H1 (cell line): ENCODE measurements at regions not wholly inside any gene's neighbourhood (a gene's known extent, or its start where the extent isn't known, plus 50 kb on each side); places are given as distances from the start of the nearest gene placed in this dataset.

Source experiments
- CTCF ChIA-PET: fragments of 300-600 bp; sonication (Branson Sonifier 250); formaldehyde crosslinking; loops from one replicate; lab custom pipeline; 2021; ENCODE audit not compliant: partially characterized antibody; lab: Charles Lee
- POLR2A ChIA-PET: fragments of 300-600 bp; sonication (Branson Sonifier 250); formaldehyde crosslinking; loops from one replicate; lab custom pipeline; 2021; ENCODE audit warnings: inconsistent platforms; ENCODE audit not compliant: partially characterized antibody; lab: Charles Lee
- DNase-seq, 2 experiments: peaks; one replicate each; pipeline versions ENCODE4 v3.0.0 to v3.0.0-alpha.2; 2010 to 2022; ENCODE audit warnings: low spot score in 2 of 2, low read depth in 1 of 2, mixed read lengths in 1 of 2
- FAIRE-seq: peaks from 2 replicates; lab custom pipeline; 2011; peaks lifted over from hg19 to GRCh38; lab: Jason Lieb, UNC
- H2AFZ ChIP-seq: 2 replicates; pipeline ENCODE4 v1.8.1; 2012; ENCODE audit warnings: low read length, inconsistent platforms
- H2AK5ac ChIP-seq: 2 replicates; pipeline ENCODE4 v1.6.1; 2013; ENCODE audit warnings: low read depth, low read length
- H2BK120ac ChIP-seq: replicated peaks from 2 replicates; pipeline ENCODE3; 2013; ENCODE audit warnings: low read depth, low read length, inconsistent platforms
- H2BK12ac ChIP-seq: 2 replicates; pipeline ENCODE4 v1.6.1; 2013; ENCODE audit warnings: low read depth, low read length
- H2BK15ac ChIP-seq: 2 replicates; pipeline ENCODE4 v1.6.1; 2013; ENCODE audit warnings: low read length
- H2BK20ac ChIP-seq: 2 replicates; pipeline ENCODE4 v1.6.1; 2013; ENCODE audit warnings: low read length
- H2BK5ac ChIP-seq: 2 replicates; pipeline ENCODE4 v1.6.1; 2013; ENCODE audit warnings: low read depth, low read length
- H3K14ac ChIP-seq: 2 replicates; pipeline ENCODE4 v1.6.1; 2013; ENCODE audit warnings: inconsistent platforms; ENCODE audit not compliant: insufficient read length
- H3K18ac ChIP-seq: 2 replicates; pipeline ENCODE4 v1.6.1; 2013; ENCODE audit warnings: low read length; ENCODE audit errors: extremely low read depth
- H3K23ac ChIP-seq: 2 replicates; pipeline ENCODE4 v1.6.1; 2013; ENCODE audit warnings: inconsistent platforms; ENCODE audit not compliant: insufficient read length
- H3K23me2 ChIP-seq: 2 replicates; pipeline ENCODE4 v1.6.1; 2013; ENCODE audit warnings: low read depth, low read length
- H3K27ac ChIP-seq: 2 replicates; pipeline ENCODE4 v1.6.1; 2011; ENCODE audit warnings: low read depth, low read length, inconsistent platforms
- H3K27me3 ChIP-seq, 4 experiments: replicated peaks in 1 of 4; 1 replicate in 1 of 4; 2 replicates in 3 of 4; pipeline versions ENCODE4 v1.6.1 to v1.8.1; 2011 to 2013; ENCODE audit warnings: low read length in 3 of 4, mild to moderate bottlenecking in 3 of 4, inconsistent platforms in 2 of 4, mixed read lengths in 2 of 4, moderate library complexity in 1 of 4; ENCODE audit not compliant: control insufficient read depth in 3 of 4, insufficient read depth in 3 of 4; ENCODE audit errors: extremely low read depth in 1 of 4
- H3K36me3 ChIP-seq, 4 experiments: 2 replicates each; pipeline versions ENCODE4 v1.6.1 to v1.8.1; 2011 to 2013; ENCODE audit warnings: mild to moderate bottlenecking in 4 of 4, low read length in 3 of 4, moderate library complexity in 2 of 4, control low read depth in 1 of 4, inconsistent platforms in 1 of 4; ENCODE audit not compliant: insufficient read depth in 4 of 4, control insufficient read depth in 2 of 4
- H3K4ac ChIP-seq: replicated peaks from 2 replicates; pipeline ENCODE3; 2013; ENCODE audit warnings: low read length, low read depth, mixed read lengths, inconsistent platforms; ENCODE audit not compliant: insufficient read length
- H3K4me1 ChIP-seq, 4 experiments: replicated peaks in 1 of 4; 1 replicate in 1 of 4; 2 replicates in 3 of 4; pipeline versions ENCODE4 v1.6.1 to v1.8.1; 2011 to 2013; ENCODE audit warnings: low read length in 3 of 4, inconsistent platforms in 2 of 4, mixed read lengths in 1 of 4; ENCODE audit not compliant: insufficient read depth in 4 of 4, control insufficient read depth in 3 of 4
- H3K4me2 ChIP-seq, 2 experiments: 2 replicates each; pipeline versions ENCODE4 v1.6.1 to v1.8.1; 2011 to 2013; ENCODE audit warnings: low read depth in 2 of 2, low read length in 2 of 2, control low read depth in 1 of 2, inconsistent platforms in 1 of 2, mild to moderate bottlenecking in 1 of 2; ENCODE audit not compliant: insufficient read depth in 1 of 2
- H3K4me3 ChIP-seq, 4 experiments: fragments of 200-600, 300-600 bp in 1 of 4; sonication (generic), shearing (Covaris generic), sonication (Bioruptor Twin) in 1 of 4; 2 replicates each; pipeline versions ENCODE4 v1.5.1 to v1.8.1; 2011 to 2016; ENCODE audit warnings: low read length in 4 of 4, low read depth in 3 of 4, control low read depth in 2 of 4, inconsistent platforms in 2 of 4, mild to moderate bottlenecking in 2 of 4, mixed read lengths in 1 of 4, moderate library complexity in 1 of 4; ENCODE audit not compliant: insufficient read depth in 2 of 4; ENCODE audit errors: extremely low read depth in 1 of 4
- H3K56ac ChIP-seq: replicated peaks from 2 replicates; pipeline ENCODE3; 2013; ENCODE audit warnings: low read depth, mild to moderate bottlenecking, mixed read lengths, low read length, inconsistent platforms; ENCODE audit not compliant: insufficient read length
- H3K79me1 ChIP-seq: 2 replicates; pipeline ENCODE4 v1.6.1; 2013; ENCODE audit warnings: low read depth, low read length, control low read depth
- H3K79me2 ChIP-seq, 2 experiments: 2 replicates each; pipeline versions ENCODE4 v1.6.1 to v1.8.1; 2012 to 2013; ENCODE audit warnings: low read length in 2 of 2, mild to moderate bottlenecking in 2 of 2, inconsistent platforms in 1 of 2; ENCODE audit not compliant: insufficient read depth in 2 of 2, control insufficient read depth in 1 of 2
- H3K9ac ChIP-seq, 4 experiments: replicated peaks in 1 of 4; 1 replicate in 1 of 4; 2 replicates in 3 of 4; pipeline versions ENCODE4 v1.6.1 to v1.8.1; 2011 to 2013; ENCODE audit warnings: low read depth in 3 of 4, low read length in 3 of 4, control low read depth in 2 of 4, mild to moderate bottlenecking in 2 of 4, moderate library complexity in 2 of 4, inconsistent platforms in 1 of 4; ENCODE audit errors: extremely low read depth in 1 of 4
- H3K9me3 ChIP-seq, 2 experiments: 2 replicates each; pipeline versions ENCODE4 v1.6.1 to v1.8.1; 2012 to 2013; ENCODE audit warnings: mild to moderate bottlenecking in 2 of 2, moderate library complexity in 2 of 2, control low read depth in 1 of 2, inconsistent platforms in 1 of 2, low read depth in 1 of 2, low read length in 1 of 2, mixed read lengths in 1 of 2; ENCODE audit not compliant: insufficient read depth in 2 of 2
- H4K20me1 ChIP-seq, 2 experiments: replicated peaks in 1 of 2; 2 replicates each; pipeline versions ENCODE3 to v1.8.1; 2011 to 2013; ENCODE audit warnings: inconsistent platforms in 2 of 2, low read length in 2 of 2, mild to moderate bottlenecking in 1 of 2; ENCODE audit not compliant: insufficient read depth in 2 of 2, control insufficient read depth in 1 of 2
- H4K5ac ChIP-seq: 2 replicates; pipeline ENCODE4 v1.6.1; 2013; ENCODE audit warnings: low read length, low read depth, mixed read lengths, inconsistent platforms; ENCODE audit not compliant: insufficient read length
- H4K8ac ChIP-seq: 2 replicates; pipeline ENCODE4 v1.8.0; 2013; ENCODE audit warnings: mild to moderate bottlenecking, moderate library complexity, low read length, inconsistent platforms; ENCODE audit not compliant: insufficient read depth; ENCODE audit errors: extremely low read depth
- H4K91ac ChIP-seq: replicated peaks from 2 replicates; pipeline ENCODE3; 2013; ENCODE audit warnings: low read length, mixed read lengths, inconsistent platforms; ENCODE audit not compliant: insufficient read length
- SAP30 ChIP-seq: fragments of 300-600 bp; sonication (generic); IDR thresholded peaks from 2 replicates; pipeline ENCODE4 v1.7.1; 2012; ENCODE audit warnings: low read length, moderate library complexity, mild to moderate bottlenecking, inconsistent platforms; ENCODE audit not compliant: insufficient read depth, insufficient replicate concordance
- WGBS, 2 experiments: shearing (Covaris generic) in 1 of 2; methylation state at CpG; one replicate each; pipeline versions ENCODE4 v1.1.6 to v1.1.7; 2013 to 2015; ENCODE audit warnings: low lambda C conversion rate in 2 of 2, mixed read lengths in 2 of 2, inconsistent platforms in 1 of 2, low coverage in 1 of 2, missing lambda C conversion rate in 1 of 2; ENCODE audit not compliant: insufficient replicate concordance in 2 of 2, insufficient coverage in 1 of 2, insufficient read length in 1 of 2; ENCODE audit errors: extremely low coverage in 1 of 2, missing lambda C conversion rate in 1 of 2; 5-methylcytosine and 5-hydroxymethylcytosine counted together

DNA sequence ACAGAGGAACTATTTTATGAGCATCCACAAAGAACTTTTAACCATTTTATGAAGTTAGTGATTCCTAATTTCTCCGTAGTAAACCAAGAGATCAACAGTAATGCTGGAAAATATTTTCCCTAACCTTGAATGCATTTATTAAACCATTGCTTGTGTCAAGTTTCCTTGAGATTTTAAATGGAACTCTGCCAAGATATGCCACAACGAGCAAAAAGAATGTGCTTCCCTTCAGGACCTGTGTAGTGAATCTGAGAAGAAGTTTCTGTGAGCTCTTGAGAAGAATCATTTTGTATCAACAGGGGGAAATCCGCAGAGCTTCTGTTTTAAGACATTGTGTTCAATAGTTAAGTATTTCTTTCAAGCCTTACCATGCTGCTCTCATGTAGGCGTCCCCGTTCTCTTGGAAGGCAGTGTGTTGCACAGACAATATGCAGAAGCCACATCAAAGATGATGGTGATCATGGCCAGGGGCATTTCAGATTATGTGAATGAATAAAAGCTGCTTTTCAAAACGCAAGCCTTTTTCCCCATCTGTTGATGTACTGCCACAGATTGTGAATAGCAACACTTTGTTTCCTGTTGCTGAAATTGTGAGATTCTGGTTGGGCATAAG is 439.8 kb downstream of the BMP2 start:
- Histone ChIP-seq H3K14ac (no peak overlapping the region), H3K36me3 (no peaks in the 10 kb centered on the region), H3K79me2 (no peaks in the 10 kb centered on the region), H2BK15ac (no peak overlapping the region), H3K4ac (no peak overlapping the region), H2BK20ac (no peak overlapping the region), H2BK5ac (no peak overlapping the region), H3K56ac (no peak overlapping the region), H3K9ac (no peak overlapping the region), H2AK5ac (no peak overlapping the region), H3K9me3 (0 out of 4 replicates have a peak, but pooled peaks cover 0 to 3% of the 10 kb centered on the region in 2 experiments), H2BK12ac (no peak overlapping the region), H3K79me1 (no peaks in the 10 kb centered on the region), H2BK120ac (no peak overlapping the region), H3K4me3 (no peak overlapping the region), H4K5ac (no peak overlapping the region), H4K8ac (no peak overlapping the region), H3K18ac (no peak overlapping the region), H3K4me2 (no peak overlapping the region), H3K23me2 (no peaks in the 10 kb centered on the region), H3K27ac (no peak overlapping the region), H4K91ac (no peak overlapping the region), H3K4me1 (no peaks in the 10 kb centered on the region), H2AFZ (no peak overlapping the region), H3K27me3 (no peaks in the 10 kb centered on the region), H4K20me1 (no peaks in the 10 kb centered on the region), H3K23ac (no peak overlapping the region)
- no peak for DNase-seq
- FAIRE-seq: no peak
- 96% methylated on average over 6 of the region's 6 CpGs; no CpG with 5 or more reads in 1 of the 2 experiments for WGBS, 2 experiments
- POLR2A ChIA-PET: no interaction called here
- CTCF ChIA-PET: interaction anchor here (1.7 kb wide), 1 partner anchor 14 kb away, joined by 6 read pairs; no protein-coding TSS in a partner anchor
- no peak for TF ChIP-seq SAP30
